Gastroesophageal sphincter (tissue), 3 donors: ENCODE measurements at regions not wholly inside any gene's neighbourhood (a gene's known extent, or its start where the extent isn't known, plus 50 kb on each side); places are given as distances from the start of the nearest gene placed in this dataset.

Source experiments
- POLR2A ChIP-seq, 2 donors: fragments of 450-650 bp; IDR thresholded peaks; one replicate each; pipeline ENCODE4 v1.6.1; 2017; ENCODE audit warnings: antibody characterized with exemption in 2 of 2, mild to moderate bottlenecking in 2 of 2, moderate library complexity in 1 of 2
- POLR2AphosphoS5 ChIP-seq: sonication (generic); formaldehyde crosslinking; IDR thresholded peaks from one replicate; pipeline ENCODE4 v1.6.1; 2017; ENCODE audit warnings: antibody characterized with exemption
- TF ChIP-seq, protein P1 (sequence below), 4 experiments: fragments of 200-600 bp in 2 of 4; fragments of 450-650 bp in 2 of 4; sonication (generic) in 1 of 4; IDR thresholded peaks; one replicate each; pipeline ENCODE4 v1.5.1; 2017 to 2019; ENCODE audit warnings: antibody characterized with exemption in 4 of 4, mild to moderate bottlenecking in 2 of 4, moderate library complexity in 2 of 4

DNA sequence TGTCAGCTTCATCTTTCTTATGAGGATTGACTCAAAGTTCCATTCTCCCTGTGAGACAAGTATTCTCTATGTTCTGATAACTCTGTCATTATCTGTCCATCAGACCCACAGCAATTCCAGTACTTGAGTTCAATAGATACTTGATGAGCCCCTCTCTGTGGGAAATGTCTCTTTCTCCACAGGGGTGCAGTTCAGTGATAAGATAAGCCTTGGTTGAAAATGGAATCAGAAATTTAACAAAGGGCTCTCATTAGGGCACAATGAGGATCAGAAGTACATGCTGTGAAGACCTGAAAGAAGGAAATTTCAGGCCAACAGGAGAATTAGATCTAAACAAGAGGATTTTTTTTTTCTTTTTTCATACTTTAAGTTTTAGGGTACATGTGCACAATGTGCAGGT lies 737.3 kb downstream of the MTRR start:
- TF ChIP-seq, protein P1, sequence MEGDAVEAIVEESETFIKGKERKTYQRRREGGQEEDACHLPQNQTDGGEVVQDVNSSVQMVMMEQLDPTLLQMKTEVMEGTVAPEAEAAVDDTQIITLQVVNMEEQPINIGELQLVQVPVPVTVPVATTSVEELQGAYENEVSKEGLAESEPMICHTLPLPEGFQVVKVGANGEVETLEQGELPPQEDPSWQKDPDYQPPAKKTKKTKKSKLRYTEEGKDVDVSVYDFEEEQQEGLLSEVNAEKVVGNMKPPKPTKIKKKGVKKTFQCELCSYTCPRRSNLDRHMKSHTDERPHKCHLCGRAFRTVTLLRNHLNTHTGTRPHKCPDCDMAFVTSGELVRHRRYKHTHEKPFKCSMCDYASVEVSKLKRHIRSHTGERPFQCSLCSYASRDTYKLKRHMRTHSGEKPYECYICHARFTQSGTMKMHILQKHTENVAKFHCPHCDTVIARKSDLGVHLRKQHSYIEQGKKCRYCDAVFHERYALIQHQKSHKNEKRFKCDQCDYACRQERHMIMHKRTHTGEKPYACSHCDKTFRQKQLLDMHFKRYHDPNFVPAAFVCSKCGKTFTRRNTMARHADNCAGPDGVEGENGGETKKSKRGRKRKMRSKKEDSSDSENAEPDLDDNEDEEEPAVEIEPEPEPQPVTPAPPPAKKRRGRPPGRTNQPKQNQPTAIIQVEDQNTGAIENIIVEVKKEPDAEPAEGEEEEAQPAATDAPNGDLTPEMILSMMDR (IDR thresholded peaks at IDR 0.05), result no peak
- TF ChIP-seq POLR2A (IDR thresholded peaks at IDR 0.05) (no peak), POLR2AphosphoS5 (no peak)
